AG04450 (cell line): ENCODE measurements at regions not wholly inside any gene's neighbourhood (a gene's known extent, or its start where the extent isn't known, plus 50 kb on each side); places are given as distances from the start of the nearest gene placed in this dataset.

Experiments
- CTCF ChIA-PET: fragments of 300-600, 350-600 bp; formaldehyde crosslinking; extraction: SDS; loops from one replicate; lab custom pipeline; 2022; ENCODE audit warnings: antibody characterized with exemption, inconsistent platforms; lab: Charles Lee
- POLR2A ChIA-PET: fragments of 350-600 bp; formaldehyde crosslinking; extraction: SDS; loops from one replicate; lab custom pipeline; 2021; ENCODE audit warnings: antibody characterized with exemption, inconsistent platforms; lab: Yijun Ruan, JAX
- DNase-seq: peaks from one replicate; pipeline ENCODE4 v3.0.0-alpha.2; 2011; ENCODE audit warnings: low read depth, low spot score
- H3K27ac ChIP-seq: one replicate; pipeline ENCODE4 v1.5.1; 2012; ENCODE audit warnings: low read depth, low read length, control low read depth
- H3K27me3 ChIP-seq: one replicate; pipeline ENCODE4 v1.6.0; 2012; ENCODE audit warnings: low read length; ENCODE audit not compliant: control insufficient read depth, insufficient read depth
- H3K4me3 ChIP-seq: 2 replicates; pipeline ENCODE4 v1.5.1; 2011; ENCODE audit warnings: mild to moderate bottlenecking, low read depth, low read length, control low read depth
- H3K9me3 ChIP-seq: 2 replicates; pipeline ENCODE4 v1.5.1; 2012; ENCODE audit warnings: low read length; ENCODE audit not compliant: control insufficient read depth, insufficient read depth
- TF ChIP-seq, protein P1 (sequence below): IDR thresholded peaks from 2 replicates; pipeline ENCODE4 v1.5.1; 2011; ENCODE audit warnings: low read depth, low read length, control low read depth, inconsistent platforms

DNA sequence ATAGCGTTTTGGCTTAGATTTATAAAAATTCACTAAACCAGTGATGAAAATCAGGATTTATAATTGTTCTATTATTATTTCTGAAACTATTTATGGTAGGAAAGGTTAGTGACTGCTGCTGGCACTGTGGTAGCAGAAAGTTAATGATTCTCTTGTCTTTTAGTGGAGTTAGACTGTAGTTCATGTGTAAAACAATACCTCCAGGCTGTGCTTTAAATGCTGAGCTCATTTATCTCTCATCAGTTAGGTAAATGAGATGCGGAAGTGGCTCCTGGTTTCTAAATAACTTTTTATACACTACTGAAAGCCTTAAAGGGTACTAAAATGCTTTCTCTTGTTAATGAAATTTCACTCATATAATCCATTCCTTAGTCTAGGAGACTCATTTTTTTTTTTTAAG is 326.8 kb upstream of the POT1 start:
- POLR2A ChIA-PET, result no interaction called here
- CTCF ChIA-PET, result no interaction called here

DNA sequence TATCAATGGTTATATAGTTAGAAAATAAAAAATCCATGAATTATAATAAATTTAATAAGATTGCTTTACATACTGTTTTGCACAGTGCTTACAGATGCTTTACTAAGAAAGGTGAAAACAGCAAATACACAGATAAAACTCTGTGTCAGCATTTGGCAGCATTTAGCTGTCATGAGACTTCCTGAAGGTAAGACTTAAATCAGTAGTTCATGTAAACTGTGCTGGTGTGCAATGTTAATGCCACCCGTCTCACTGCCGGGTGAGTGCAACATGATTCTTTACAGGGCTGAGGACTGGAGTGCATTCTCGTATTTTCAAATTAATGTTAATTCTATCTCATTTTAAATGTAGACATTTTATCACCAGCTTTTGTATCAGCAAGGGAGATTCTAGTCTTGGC is 326.2 kb upstream of the POT1 start:
- no peak overlapping the region for H3K4me3 ChIP-seq
- H3K27me3 ChIP-seq, result no peaks in the 10 kb centered on the region
- TF ChIP-seq, protein P1, sequence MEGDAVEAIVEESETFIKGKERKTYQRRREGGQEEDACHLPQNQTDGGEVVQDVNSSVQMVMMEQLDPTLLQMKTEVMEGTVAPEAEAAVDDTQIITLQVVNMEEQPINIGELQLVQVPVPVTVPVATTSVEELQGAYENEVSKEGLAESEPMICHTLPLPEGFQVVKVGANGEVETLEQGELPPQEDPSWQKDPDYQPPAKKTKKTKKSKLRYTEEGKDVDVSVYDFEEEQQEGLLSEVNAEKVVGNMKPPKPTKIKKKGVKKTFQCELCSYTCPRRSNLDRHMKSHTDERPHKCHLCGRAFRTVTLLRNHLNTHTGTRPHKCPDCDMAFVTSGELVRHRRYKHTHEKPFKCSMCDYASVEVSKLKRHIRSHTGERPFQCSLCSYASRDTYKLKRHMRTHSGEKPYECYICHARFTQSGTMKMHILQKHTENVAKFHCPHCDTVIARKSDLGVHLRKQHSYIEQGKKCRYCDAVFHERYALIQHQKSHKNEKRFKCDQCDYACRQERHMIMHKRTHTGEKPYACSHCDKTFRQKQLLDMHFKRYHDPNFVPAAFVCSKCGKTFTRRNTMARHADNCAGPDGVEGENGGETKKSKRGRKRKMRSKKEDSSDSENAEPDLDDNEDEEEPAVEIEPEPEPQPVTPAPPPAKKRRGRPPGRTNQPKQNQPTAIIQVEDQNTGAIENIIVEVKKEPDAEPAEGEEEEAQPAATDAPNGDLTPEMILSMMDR, result no peak
- no peak for DNase-seq
- H3K27ac ChIP-seq, result no peak overlapping the region
- H3K9me3 ChIP-seq, result peaks cover 5% of the 10 kb centered on the region; the same call in 1 of the 2 replicates
- POLR2A ChIA-PET, result no interaction called here
- CTCF ChIA-PET, result no interaction called here

More for the DNA sequence above, 326.8 kb upstream of the POT1 start:
- TF ChIP-seq, protein P1, result no peak
- DNase-seq, result no peak
- Histone ChIP-seq H3K27ac (no peak overlapping the region), H3K4me3 (no peak overlapping the region), H3K9me3 (no peaks in the 10 kb centered on the region; the same call in 1 of the 2 replicates), H3K27me3 (no peaks in the 10 kb centered on the region)

DNA sequence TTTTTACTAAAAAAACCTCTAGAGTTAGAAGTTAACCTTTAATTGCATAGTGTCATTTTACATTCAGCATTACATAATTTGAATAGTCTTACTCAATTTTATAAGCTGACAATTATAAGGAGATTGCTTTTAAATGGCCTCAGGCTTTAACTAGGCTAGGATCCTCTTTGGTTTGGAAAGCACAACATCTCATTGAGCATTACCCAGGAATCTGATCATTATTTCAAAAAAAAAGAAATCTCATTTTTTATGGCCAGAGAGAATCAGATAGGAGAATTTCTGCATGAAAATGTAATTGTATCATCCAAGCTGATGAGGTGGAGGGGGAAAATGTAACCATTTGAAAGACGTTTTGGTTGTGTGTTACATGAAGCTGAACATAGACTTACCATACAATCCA is 324.9 kb upstream of the POT1 start:
- no peaks in the 10 kb centered on the region for H3K27me3 ChIP-seq
- H3K4me3 ChIP-seq, result no peak overlapping the region
- H3K9me3 ChIP-seq, result peaks cover 5% of the 10 kb centered on the region; the same call in 1 of the 2 replicates
- POLR2A ChIA-PET, result no interaction called here
- TF ChIP-seq, protein P1, result no peak
- CTCF ChIA-PET, result no interaction called here
- no peak overlapping the region for H3K27ac ChIP-seq
- no peak for DNase-seq

DNA sequence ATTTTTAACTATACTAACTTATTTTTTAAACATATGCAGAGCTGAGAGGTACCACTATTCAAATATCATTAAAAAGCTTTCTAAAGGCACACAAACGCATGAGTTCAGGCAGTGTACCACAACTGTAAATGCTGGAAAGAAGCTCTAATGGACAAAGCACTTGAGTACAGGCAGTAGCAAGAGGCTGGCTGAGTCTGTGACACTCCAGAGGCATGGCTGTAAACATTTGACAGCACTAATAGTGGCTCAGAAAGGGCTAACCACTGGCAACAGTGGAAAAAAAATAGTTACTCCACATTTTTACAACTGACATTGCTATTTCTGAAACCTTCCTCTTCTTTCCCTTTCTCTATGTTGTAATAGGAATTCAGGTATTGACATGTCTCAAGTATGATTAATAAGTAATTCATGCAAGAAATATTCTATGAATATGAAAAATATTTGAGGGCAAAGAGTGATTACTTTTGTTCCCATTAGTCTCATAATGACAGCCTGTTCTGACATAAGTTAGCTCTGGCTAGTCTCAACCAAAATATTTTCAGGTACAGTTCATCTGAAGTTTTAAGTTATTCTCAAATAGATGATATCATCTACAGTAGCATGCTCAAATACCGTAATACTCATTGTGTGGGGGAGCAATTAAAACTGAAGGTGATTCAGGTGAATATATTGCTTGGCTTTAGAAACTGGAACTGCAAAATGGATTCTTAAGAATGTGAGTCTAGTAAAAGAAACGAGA is 324.0 kb upstream of the POT1 start:
- TF ChIP-seq, protein P1, result no peak
- no peak for DNase-seq
- POLR2A ChIA-PET, result no interaction called here

DNA sequence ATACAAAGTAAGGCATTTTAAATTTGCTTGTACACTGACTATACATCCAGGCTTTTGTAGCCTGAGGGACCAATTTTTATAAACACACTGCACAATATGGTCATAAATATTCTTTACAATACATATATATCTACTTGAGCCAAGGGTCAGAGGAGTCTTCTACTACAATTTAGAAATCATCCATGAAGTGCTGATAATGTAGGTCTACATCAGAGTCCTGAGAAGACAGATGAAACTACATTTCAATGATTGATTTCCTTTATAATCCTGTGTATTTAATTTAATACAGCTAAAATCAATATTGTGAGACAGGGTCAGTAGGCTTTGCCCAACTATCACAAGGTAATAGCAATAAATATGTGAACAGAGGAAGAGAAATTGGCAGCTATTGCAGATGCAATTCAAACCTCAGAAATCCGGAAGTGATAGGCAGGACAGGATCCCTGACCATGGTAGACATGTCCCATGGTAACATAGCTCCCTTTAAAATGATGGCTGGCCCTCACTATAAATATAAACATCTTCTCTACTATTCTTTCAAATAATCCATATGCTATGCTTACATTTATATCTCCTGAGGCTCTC is 318.0 kb upstream of the POT1 start:
- CTCF ChIA-PET, result no interaction called here
- Histone ChIP-seq H3K27me3 (no peaks in the 10 kb centered on the region), H3K27ac (no peak overlapping the region), H3K9me3 (peaks cover 8% of the 10 kb centered on the region), H3K4me3 (no peak overlapping the region)
- TF ChIP-seq, protein P1, result no peak
- POLR2A ChIA-PET, result no interaction called here
- DNase-seq, result no peak

More for the DNA sequence above, 324.0 kb upstream of the POT1 start:
- Histone ChIP-seq H3K9me3 (peaks cover 5% of the 10 kb centered on the region; the same call in 1 of the 2 replicates), H3K27ac (no peak overlapping the region), H3K4me3 (no peak overlapping the region), H3K27me3 (no peaks in the 10 kb centered on the region)
- CTCF ChIA-PET, result no interaction called here
